ENCODE measurements at regions not wholly inside any gene's neighbourhood (a gene's known extent, or its start where the extent isn't known, plus 50 kb on each side); places are given as distances from the start of the nearest gene placed in this dataset.

GRCh38 chr6:132234356-132234755 is 166.9 kb downstream of the MOXD1 start:
- TF ChIP-seq POLR2A (IDR thresholded peaks at IDR 0.05; ENCODE audit: low read depth, low read length) (no peak), TAF1 (IDR thresholded peaks at IDR 0.05; ENCODE audit: low read depth, low read length) (no peak), SPI1 (IDR thresholded peaks at IDR 0.05; ENCODE audit: low read depth, low read length) (no peak)
